Hepatocyte (in vitro differentiated cells): ENCODE measurements at regions not wholly inside any gene's neighbourhood (a gene's known extent, or its start where the extent isn't known, plus 50 kb on each side); places are given as distances from the start of the nearest gene placed in this dataset.

ENCODE experiments used
- DNase-seq: peaks from one replicate; pipeline ENCODE4 v3.0.0-alpha.2; 2016; ENCODE audit warnings: low spot score
- H2AFZ ChIP-seq: fragments of 200-600 bp; sonication (generic); 2 replicates; pipeline ENCODE4 v1.6.0; 2016; ENCODE audit warnings: antibody characterized with exemption, mild to moderate bottlenecking
- H3K27ac ChIP-seq: fragments of 200-600 bp; sonication (generic); 2 replicates; pipeline ENCODE4 v1.5.1; 2016; ENCODE audit warnings: mild to moderate bottlenecking
- H3K27me3 ChIP-seq: fragments of 200-600 bp; sonication (generic); 2 replicates; pipeline ENCODE4 v1.6.1; 2016
- H3K36me3 ChIP-seq: fragments of 200-600 bp; sonication (generic); replicated peaks from 2 replicates; pipeline ENCODE4 v1.5.1; 2016; ENCODE audit warnings: low read depth; ENCODE audit not compliant: insufficient read depth
- H3K4me1 ChIP-seq: fragments of 200-600 bp; sonication (generic); 2 replicates; pipeline ENCODE4 v1.5.1; 2016; ENCODE audit warnings: mild to moderate bottlenecking, moderate library complexity; ENCODE audit not compliant: insufficient read depth
- H3K4me2 ChIP-seq: fragments of 200-600 bp; sonication (generic); 2 replicates; pipeline ENCODE4 v1.6.0; 2016
- H3K4me3 ChIP-seq: fragments of 200-600 bp; sonication (generic); 2 replicates; pipeline ENCODE4 v1.5.1; 2016; ENCODE audit warnings: mild to moderate bottlenecking
- H3K79me2 ChIP-seq: fragments of 200-600 bp; sonication (generic); 2 replicates; pipeline ENCODE4 v1.6.0; 2017; ENCODE audit warnings: mild to moderate bottlenecking
- H3K9me2 ChIP-seq: fragments of 200-600 bp; sonication (generic); replicated peaks from 2 replicates; pipeline ENCODE4 v1.6.0; 2017; ENCODE audit warnings: mild to moderate bottlenecking; ENCODE audit not compliant: insufficient read depth
- H3K9me3 ChIP-seq: fragments of 200-600 bp; sonication (generic); 2 replicates; pipeline ENCODE4 v1.5.1; 2016; ENCODE audit warnings: low read depth, mild to moderate bottlenecking
- H4K20me1 ChIP-seq: fragments of 200-600 bp; sonication (generic); 2 replicates; pipeline ENCODE4 v1.6.0; 2016; ENCODE audit warnings: mild to moderate bottlenecking; ENCODE audit not compliant: insufficient read depth, poor library complexity, severe bottlenecking
- CTCF ChIP-seq: fragments of 200-600 bp; sonication (generic); IDR thresholded peaks from 2 replicates; pipeline ENCODE4 v1.5.1; 2016; ENCODE audit warnings: antibody characterized with exemption, mild to moderate bottlenecking; ENCODE audit not compliant: poor library complexity
- EZH2 ChIP-seq: fragments of 200-600 bp; sonication (generic); IDR thresholded peaks from 2 replicates; pipeline ENCODE4 v1.6.1; 2016; ENCODE audit warnings: antibody characterized with exemption, mild to moderate bottlenecking, borderline replicate concordance
- EZH2phosphoT487 ChIP-seq: fragments of 200-600 bp; sonication (generic); IDR thresholded peaks from one replicate; pipeline ENCODE4 v1.6.1; 2018; ENCODE audit warnings: antibody characterized with exemption, mild to moderate bottlenecking, low read depth, moderate library complexity; ENCODE audit not compliant: unreplicated experiment, severe bottlenecking
- WGBS: methylation state at CpG from one replicate; pipeline ENCODE4 v1.1.6; 2016; ENCODE audit warnings: low lambda C conversion rate; ENCODE audit errors: missing lambda C conversion rate; 5-methylcytosine and 5-hydroxymethylcytosine counted together

- Histone ChIP-seq H3K9me3 (no peaks in the 10 kb centered on the region), H3K4me1 (no peaks in the 10 kb centered on the region), H3K36me3 (no peaks in the 10 kb centered on the region), H3K4me3 (no peak overlapping the region), H3K27ac (no peak overlapping the region), H3K79me2 (no peaks in the 10 kb centered on the region), H2AFZ (no peak overlapping the region), H3K9me2 (no peaks in the 10 kb centered on the region), H3K27me3 (peaks cover 6% of the 10 kb centered on the region), H3K4me2 (no peak overlapping the region), H4K20me1 (no peaks in the 10 kb centered on the region)
- no peak for DNase-seq
- TF ChIP-seq CTCF: no peak
- TF ChIP-seq EZH2: no peak
- TF ChIP-seq EZH2phosphoT487: no peak
- WGBS: 91% methylated on average over 8 of the region's 8 CpGs
Observed at GRCh38 chr4:24114919-24115500, 225.2 kb upstream of the PPARGC1A start.

GRCh38 chr4:24114444-24114843 is 224.6 kb upstream of the PPARGC1A start:
- Histone ChIP-seq H3K4me3 (no peak overlapping the region), H3K27ac (no peak overlapping the region), H2AFZ (no peak overlapping the region), H3K36me3 (no peaks in the 10 kb centered on the region), H3K9me3 (no peaks in the 10 kb centered on the region), H3K9me2 (no peaks in the 10 kb centered on the region), H3K4me2 (no peak overlapping the region), H3K79me2 (no peaks in the 10 kb centered on the region), H3K27me3 (peaks cover 6% of the 10 kb centered on the region), H4K20me1 (no peaks in the 10 kb centered on the region), H3K4me1 (no peaks in the 10 kb centered on the region)
- DNase-seq: no peak
- 79% methylated on average over 4 of the region's 4 CpGs for WGBS
- TF ChIP-seq EZH2 (no peak), CTCF (no peak), EZH2phosphoT487 (no peak)

- H4K20me1 ChIP-seq: no peaks in the 10 kb centered on the region
- TF ChIP-seq CTCF (no peak), EZH2 (no peak), EZH2phosphoT487 (no peak)
- no peaks in the 10 kb centered on the region for H3K36me3 ChIP-seq
- no peaks in the 10 kb centered on the region for H3K79me2 ChIP-seq
- no peak overlapping the region for H3K4me3 ChIP-seq
- H3K4me2 ChIP-seq: no peak overlapping the region
- 96% methylated on average over 2 of the region's 2 CpGs for WGBS
- H3K27ac ChIP-seq: no peak overlapping the region
- no peak overlapping the region for H2AFZ ChIP-seq
- H3K27me3 ChIP-seq: no peaks in the 10 kb centered on the region
- H3K9me2 ChIP-seq: no peaks in the 10 kb centered on the region
- no peak for DNase-seq
- no peaks in the 10 kb centered on the region for H3K4me1 ChIP-seq
- H3K9me3 ChIP-seq: no peaks in the 10 kb centered on the region
Observed at GRCh38 chr4:24112466-24112865, 222.6 kb upstream of the PPARGC1A start.
